HG03460 (cell line): ENCODE measurements at regions not wholly inside any gene's neighbourhood (a gene's known extent, or its start where the extent isn't known, plus 50 kb on each side); places are given as distances from the start of the nearest gene placed in this dataset.
"Not testable (repeated sequence)": the region's sequence is repeated elsewhere in the genome, so short reads cannot be mapped to it uniquely, and the experiment has no call there.

ENCODE experiments used
- ATAC-seq: cut with Tn5 transposase; IDR thresholded peaks from one replicate; pipeline ENCODE4 v1.9.1; 2021; ENCODE audit not compliant: unreplicated experiment

GRCh38 chr7:125848157-125848556 is 918.5 kb upstream of the POT1 start:
- ATAC-seq: no peak

GRCh38 chr7:125847692-125848091 is 918.1 kb upstream of the POT1 start:
- ATAC-seq: no peak

GRCh38 chr7:125847055-125847454 is 917.4 kb upstream of the POT1 start:
- ATAC-seq: no peak

- no peak for ATAC-seq
These were observed 916.1 kb upstream of the POT1 start for GRCh38 chr7:125845686-125846085.

- no peak for ATAC-seq
These were observed 904.8 kb upstream of the POT1 start for GRCh38 chr7:125834421-125834820.

- no peak for ATAC-seq
These were observed 904.2 kb upstream of the POT1 start for GRCh38 chr7:125833839-125834238.

GRCh38 chr7:125830743-125831142 is 901.1 kb upstream of the POT1 start:
- ATAC-seq: no peak

GRCh38 chr7:125828153-125828700 is 898.6 kb upstream of the POT1 start:
- ATAC-seq: no peak

- no peak for ATAC-seq
These were observed 893.9 kb upstream of the POT1 start for GRCh38 chr7:125823538-125823937.

- no peak for ATAC-seq
These were observed 890.9 kb upstream of the POT1 start for GRCh38 chr7:125820495-125820894.

- no peak for ATAC-seq
These were observed 884.5 kb upstream of the POT1 start for GRCh38 chr7:125814100-125814499.

- not testable (repeated sequence) for ATAC-seq
These were observed 876.9 kb upstream of the POT1 start for GRCh38 chr7:125806491-125806890.

- ATAC-seq: no peak
These were observed 874.6 kb upstream of the POT1 start for GRCh38 chr7:125804273-125804672.

GRCh38 chr7:125780153-125780552 is 850.5 kb upstream of the POT1 start:
- no peak for ATAC-seq

GRCh38 chr7:125775317-125775716 is 845.7 kb upstream of the POT1 start:
- no peak for ATAC-seq

GRCh38 chr7:125773113-125773785 is 843.6 kb upstream of the POT1 start:
- no peak for ATAC-seq

GRCh38 chr7:125747966-125748365 is 818.3 kb upstream of the POT1 start:
- ATAC-seq: no peak

GRCh38 chr7:125746510-125746909 is 816.9 kb upstream of the POT1 start:
- no peak for ATAC-seq

- no peak for ATAC-seq
These were observed 797.6 kb upstream of the POT1 start for GRCh38 chr7:125727215-125727614.

- no peak for ATAC-seq
These were observed 766.0 kb upstream of the POT1 start for GRCh38 chr7:125695626-125696025.

GRCh38 chr7:125683156-125683555 is 753.5 kb upstream of the POT1 start:
- no peak for ATAC-seq

- no peak for ATAC-seq
These were observed 751.9 kb upstream of the POT1 start for GRCh38 chr7:125681508-125681907.

GRCh38 chr7:125678771-125679170 is 749.1 kb upstream of the POT1 start:
- no peak for ATAC-seq
